Gastrocnemius medialis (tissue), 4 donors: ENCODE measurements at regions not wholly inside any gene's neighbourhood (a gene's known extent, or its start where the extent isn't known, plus 50 kb on each side); places are given as distances from the start of the nearest gene placed in this dataset.

Source experiments
- POLR2A ChIP-seq, 2 donors: fragments of 450-650 bp; IDR thresholded peaks; one replicate each; pipeline ENCODE4 v1.6.1; 2017; ENCODE audit warnings: antibody characterized with exemption in 2 of 2, mild to moderate bottlenecking in 2 of 2, moderate library complexity in 2 of 2
- TF ChIP-seq, protein P1 (sequence below), 5 experiments: fragments of 450-650 bp in 3 of 5; fragments of 200-600 bp in 2 of 5; sonication (generic) in 2 of 5; IDR thresholded peaks in 4 of 5; conservative IDR thresholded peaks in 1 of 5; 1 replicate in 4 of 5; 2 replicates in 1 of 5; pipeline ENCODE4 v1.5.1; 2016 to 2019; ENCODE audit warnings: antibody characterized with exemption in 5 of 5, mild to moderate bottlenecking in 3 of 5, moderate library complexity in 3 of 5

DNA sequence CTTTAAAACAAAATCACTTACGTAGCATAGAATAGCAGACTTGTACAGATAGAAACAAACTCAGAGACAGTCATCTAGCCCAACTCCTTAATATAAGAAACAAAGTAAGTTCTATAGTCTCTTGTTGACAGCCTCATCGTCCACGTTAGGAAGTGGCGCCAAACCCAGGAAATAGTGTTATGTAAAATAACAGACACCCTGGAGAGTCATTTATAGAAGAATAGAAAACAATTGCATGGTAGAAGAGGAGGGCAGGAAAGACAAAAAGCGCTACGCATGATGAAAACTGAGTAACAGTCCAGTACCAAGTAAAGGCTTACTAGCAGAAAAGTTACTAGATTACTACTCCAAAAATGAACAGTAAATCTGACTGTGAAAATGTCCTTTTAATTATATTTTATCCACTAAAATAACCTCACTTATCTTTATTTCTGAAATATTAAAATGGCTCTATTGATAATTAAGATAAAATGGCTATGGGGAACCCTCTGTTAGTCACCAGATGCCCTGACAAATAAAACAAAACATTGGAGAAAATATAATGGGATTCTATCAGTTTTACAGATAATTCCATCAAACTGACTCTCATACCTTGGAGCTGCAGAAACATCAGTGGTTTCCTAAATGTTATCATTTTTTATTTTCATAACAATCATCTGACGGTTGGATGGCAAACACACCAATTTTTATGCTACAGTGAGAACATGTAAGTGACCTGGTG lies 434.0 kb upstream of the C9orf72 start:
- TF ChIP-seq, protein P1, sequence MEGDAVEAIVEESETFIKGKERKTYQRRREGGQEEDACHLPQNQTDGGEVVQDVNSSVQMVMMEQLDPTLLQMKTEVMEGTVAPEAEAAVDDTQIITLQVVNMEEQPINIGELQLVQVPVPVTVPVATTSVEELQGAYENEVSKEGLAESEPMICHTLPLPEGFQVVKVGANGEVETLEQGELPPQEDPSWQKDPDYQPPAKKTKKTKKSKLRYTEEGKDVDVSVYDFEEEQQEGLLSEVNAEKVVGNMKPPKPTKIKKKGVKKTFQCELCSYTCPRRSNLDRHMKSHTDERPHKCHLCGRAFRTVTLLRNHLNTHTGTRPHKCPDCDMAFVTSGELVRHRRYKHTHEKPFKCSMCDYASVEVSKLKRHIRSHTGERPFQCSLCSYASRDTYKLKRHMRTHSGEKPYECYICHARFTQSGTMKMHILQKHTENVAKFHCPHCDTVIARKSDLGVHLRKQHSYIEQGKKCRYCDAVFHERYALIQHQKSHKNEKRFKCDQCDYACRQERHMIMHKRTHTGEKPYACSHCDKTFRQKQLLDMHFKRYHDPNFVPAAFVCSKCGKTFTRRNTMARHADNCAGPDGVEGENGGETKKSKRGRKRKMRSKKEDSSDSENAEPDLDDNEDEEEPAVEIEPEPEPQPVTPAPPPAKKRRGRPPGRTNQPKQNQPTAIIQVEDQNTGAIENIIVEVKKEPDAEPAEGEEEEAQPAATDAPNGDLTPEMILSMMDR (IDR thresholded peaks at IDR 0.05 in 4 of 5, conservative IDR thresholded peaks at IDR 0.05 in 1 of 5) = no peak
- no peak for TF ChIP-seq POLR2A (IDR thresholded peaks at IDR 0.05)
